ENCODE measurements at regions not wholly inside any gene's neighbourhood (a gene's known extent, or its start where the extent isn't known, plus 50 kb on each side); places are given as distances from the start of the nearest gene placed in this dataset.

GRCh38 chr7:18262058-18262457, 233.5 kb upstream of the HDAC9 start:
- DNase-seq: no peak

- no peak for DNase-seq
These were observed 229.8 kb upstream of the HDAC9 start for GRCh38 chr7:18265611-18266281.

- DNase-seq: no peak
These were observed 227.0 kb upstream of the HDAC9 start for GRCh38 chr7:18268571-18268970.

GRCh38 chr7:18276380-18276779, 219.2 kb upstream of the HDAC9 start:
- DNase-seq: no peak

- no peak for DNase-seq
These were observed 217.2 kb upstream of the HDAC9 start for GRCh38 chr7:18278316-18278715.

GRCh38 chr7:18283045-18283444, 212.5 kb upstream of the HDAC9 start:
- no peak for DNase-seq

GRCh38 chr7:18287482-18287881, 208.1 kb upstream of the HDAC9 start:
- no peak for DNase-seq

GRCh38 chr7:18288322-18289037, 207.1 kb upstream of the HDAC9 start:
- DNase-seq: no peak

- DNase-seq: no peak
These were observed 205.8 kb upstream of the HDAC9 start for GRCh38 chr7:18289788-18290187.

GRCh38 chr7:18290223-18290622, 205.3 kb upstream of the HDAC9 start:
- no peak for DNase-seq

- no peak for DNase-seq
These were observed 204.7 kb upstream of the HDAC9 start for GRCh38 chr7:18290865-18291264.

- no peak for DNase-seq
These were observed 203.0 kb upstream of the HDAC9 start for GRCh38 chr7:18292584-18292983.

- DNase-seq: no peak
These were observed 201.8 kb upstream of the HDAC9 start for GRCh38 chr7:18293759-18294158.

- DNase-seq: no peak
These were observed 201.1 kb upstream of the HDAC9 start for GRCh38 chr7:18294411-18294810.

GRCh38 chr7:18295781-18296423, 199.6 kb upstream of the HDAC9 start:
- no peak for DNase-seq

- no peak for DNase-seq
These were observed 193.5 kb upstream of the HDAC9 start for GRCh38 chr7:18302097-18302496.

- no peak for DNase-seq
These were observed 189.7 kb upstream of the HDAC9 start for GRCh38 chr7:18305866-18306265.

GRCh38 chr7:18306696-18307095, 188.9 kb upstream of the HDAC9 start:
- DNase-seq: no peak

GRCh38 chr7:18308938-18309337, 186.6 kb upstream of the HDAC9 start:
- no peak for DNase-seq

- no peak for DNase-seq
These were observed 183.1 kb upstream of the HDAC9 start for GRCh38 chr7:18312482-18312881.

GRCh38 chr7:18313965-18314364, 181.6 kb upstream of the HDAC9 start:
- DNase-seq: no peak

GRCh38 chr7:18315241-18315640, 180.3 kb upstream of the HDAC9 start:
- DNase-seq: no peak

GRCh38 chr7:18317941-18318340, 177.6 kb upstream of the HDAC9 start:
- no peak for DNase-seq

GRCh38 chr7:18320422-18320821, 175.1 kb upstream of the HDAC9 start:
- no peak for DNase-seq
